HepG2 (cell line): ENCODE measurements at regions not wholly inside any gene's neighbourhood (a gene's known extent, or its start where the extent isn't known, plus 50 kb on each side); places are given as distances from the start of the nearest gene placed in this dataset.

ENCODE experiments used
- ATAC-seq: fragments of 200-7000 bp; cut with Tn5 transposase; 3 replicates; pipeline ENCODE4 v1.9.1; 2020; ENCODE audit warnings: mild to moderate bottlenecking, moderate library complexity
- BruUV-seq: library from RNA; stranded (reverse); fragments of 400-500 nt; replicated peaks from 2 replicates; lab custom pipeline; 2021; lab: Mats Ljungman, UMichigan
- CTCF ChIA-PET: fragments of 300-600 bp; formaldehyde crosslinking; extraction: SDS; loops from one replicate; lab custom pipeline; 2021; ENCODE audit warnings: low total read pairs, inconsistent platforms, low intra/inter-chr PET ratio; lab: Yijun Ruan, JAX
- POLR2A ChIA-PET: fragments of 350-600 bp; sonication (Branson Sonifier 250); formaldehyde crosslinking; loops from one replicate; lab custom pipeline; 2020; ENCODE audit warnings: antibody characterized with exemption, inconsistent platforms; lab: Yijun Ruan, JAX
- DNase-seq: peaks from one replicate; pipeline ENCODE4 v3.0.0-alpha.2; 2015; ENCODE audit warnings: low spot score
- FAIRE-seq: peaks from 3 replicates; lab custom pipeline; 2011; peaks lifted over from hg19 to GRCh38; lab: Jason Lieb, UNC
- H2AFZ ChIP-seq: one replicate; pipeline ENCODE4 v1.6.1; 2011; ENCODE audit warnings: low read length, inconsistent platforms
- H3K27ac ChIP-seq: fragments of 300-600 bp; 3 replicates; pipeline ENCODE4 v1.8.0; 2011; ENCODE audit warnings: mixed run types, mild to moderate bottlenecking, mixed read lengths, low read length, inconsistent platforms; ENCODE audit not compliant: insufficient read depth; ENCODE audit errors: extremely low read length
- H3K27me3 ChIP-seq, 2 experiments: fragments of 200-600 bp in 1 of 2; 2 replicates in 1 of 2; 3 replicates in 1 of 2; pipeline versions ENCODE4 v1.6.0 to v1.8.0; 2011; ENCODE audit warnings: low read length in 2 of 2, mild to moderate bottlenecking in 2 of 2, moderate library complexity in 2 of 2, inconsistent platforms in 1 of 2; ENCODE audit not compliant: insufficient read depth in 2 of 2, control insufficient read depth in 1 of 2
- H3K36me3 ChIP-seq, 2 experiments: fragments of 200-600 bp in 1 of 2; replicated peaks in 1 of 2; 2 replicates in 1 of 2; 3 replicates in 1 of 2; pipeline versions ENCODE4 v1.5.1 to v1.8.0; 2011; ENCODE audit warnings: low read length in 2 of 2, inconsistent platforms in 1 of 2; ENCODE audit not compliant: insufficient read depth in 2 of 2, control insufficient read depth in 1 of 2
- H3K4me1 ChIP-seq: 2 replicates; pipeline ENCODE4 v1.5.1; 2012; ENCODE audit warnings: low read length, inconsistent platforms; ENCODE audit not compliant: insufficient read depth
- H3K4me2 ChIP-seq: 2 replicates; pipeline ENCODE4 v1.6.0; 2011; ENCODE audit warnings: low read depth, low read length, inconsistent platforms
- H3K4me3 ChIP-seq, 3 experiments: fragments of 200-600 bp in 1 of 3; sonication (generic), shearing (Covaris generic) in 1 of 3; replicated peaks in 1 of 3; 2 replicates each; pipeline ENCODE4 v1.5.1; 2011 to 2016; ENCODE audit warnings: low read length in 3 of 3, inconsistent platforms in 2 of 3, low read depth in 2 of 3, mild to moderate bottlenecking in 2 of 3, control low read depth in 1 of 3, mixed read lengths in 1 of 3; ENCODE audit not compliant: insufficient read depth in 1 of 3
- H3K79me2 ChIP-seq: one replicate; pipeline ENCODE4 v1.6.1; 2011; ENCODE audit warnings: low read length, inconsistent platforms; ENCODE audit not compliant: insufficient read depth
- H3K9ac ChIP-seq: 2 replicates; pipeline ENCODE4 v1.6.0; 2011; ENCODE audit warnings: mild to moderate bottlenecking, low read depth, low read length, inconsistent platforms; ENCODE audit not compliant: insufficient read depth
- H3K9me3 ChIP-seq: 2 replicates; pipeline ENCODE4 v1.5.1; 2012; ENCODE audit warnings: mild to moderate bottlenecking, low read length
- H4K20me1 ChIP-seq: 2 replicates; pipeline ENCODE4 v1.6.0; 2011; ENCODE audit warnings: inconsistent platforms, mild to moderate bottlenecking, low read length, moderate library complexity; ENCODE audit not compliant: insufficient read depth
- ATF7 ChIP-seq, 2 experiments: fragments of 450-650 bp in 1 of 2; sonication (generic) in 1 of 2; formaldehyde crosslinking in 1 of 2; IDR thresholded peaks; 2 replicates each; pipeline versions ENCODE4 v1.4.0 to v1.6.1; 2016 to 2020; ENCODE audit warnings: antibody characterized with exemption in 1 of 2, mild to moderate bottlenecking in 1 of 2, missing genetic modification reagents in 1 of 2
- IRX3 ChIP-seq: sonication (generic); formaldehyde crosslinking; IDR thresholded peaks from 2 replicates; pipeline ENCODE4 v1.8.1; 2023; ENCODE audit warnings: mild to moderate bottlenecking, low read depth, missing genetic modification reagents, borderline replicate concordance
- NKX3-1 ChIP-seq: sonication (generic); formaldehyde crosslinking; IDR thresholded peaks from 2 replicates; pipeline ENCODE4 v1.5.0; 2020; ENCODE audit warnings: missing genetic modification reagents
- SRF ChIP-seq: IDR thresholded peaks from 2 replicates; pipeline ENCODE4 v1.6.1; 2011; ENCODE audit warnings: mild to moderate bottlenecking, low read depth, low read length, moderate library complexity
- TBP ChIP-seq: sonication (generic); formaldehyde crosslinking; IDR thresholded peaks from 2 replicates; pipeline ENCODE4 v1.5.0; 2020; ENCODE audit warnings: missing genetic modification reagents
- in situ Hi-C: cut with HindIII; loops from 2 replicates; pipeline ENCODE4 v1.10.0; 2017; ENCODE audit warnings: low pct_unique_long_range_greater_than_20kb; ENCODE audit not compliant: extremely low pct_ligation_motif_present
- intact Hi-C: fragments of 100-400 bp; cut with micrococcal nuclease; formaldehyde crosslinking; loops from one replicate; pipeline ENCODE4 v1.10.0; 2022; ENCODE audit not compliant: unreplicated experiment
- TF ChIP-seq, protein P1 (sequence below): sonication (generic); formaldehyde crosslinking; IDR thresholded peaks from 2 replicates; pipeline ENCODE4 v1.5.1; 2020; ENCODE audit warnings: mild to moderate bottlenecking, missing genetic modification reagents, moderate library complexity
- TF ChIP-seq, protein P2 (sequence below): sonication (generic); formaldehyde crosslinking; IDR thresholded peaks from 2 replicates; pipeline ENCODE4 v1.4.0; 2020; ENCODE audit warnings: missing genetic modification reagents

DNA sequence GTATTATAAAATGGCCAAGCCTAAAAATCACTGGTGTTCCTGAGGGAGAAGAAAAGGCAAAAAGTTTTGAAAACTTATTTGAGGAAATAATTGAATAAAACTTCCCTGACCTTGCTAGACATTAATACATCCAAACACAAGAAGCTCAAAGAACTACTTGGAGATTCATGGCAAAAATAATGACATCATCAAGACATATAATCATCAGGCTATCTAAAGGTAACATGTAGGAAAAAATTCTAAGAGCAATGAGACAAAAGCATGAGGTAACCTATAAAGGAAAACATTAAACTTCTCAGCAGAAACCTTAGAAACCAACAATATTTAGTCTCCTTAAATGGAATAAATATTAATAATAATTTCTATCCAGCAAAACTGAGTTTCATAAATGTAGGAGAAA, 887.6 kb downstream of the PCDH19 start:
- POLR2A ChIA-PET, result no interaction called here

DNA sequence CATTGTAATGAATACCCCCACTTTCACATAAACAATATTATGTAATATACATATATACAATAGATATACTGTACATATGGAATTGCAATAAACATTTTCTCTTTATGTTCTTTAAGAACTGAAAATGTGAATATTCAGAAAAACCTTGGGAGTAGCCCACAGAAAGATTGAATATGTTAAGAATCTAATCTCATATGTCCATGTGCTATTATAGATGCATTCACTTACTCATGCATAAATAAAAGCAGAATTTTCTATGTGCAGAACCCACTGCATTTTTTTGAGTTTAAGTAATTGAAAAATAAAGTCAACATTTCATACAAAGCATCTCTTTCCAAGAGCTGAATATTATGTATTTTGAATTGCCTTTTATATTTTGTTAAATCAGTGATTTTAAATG, 902.3 kb downstream of the PCDH19 start:
- FAIRE-seq, result no peak
- CTCF ChIA-PET, result no interaction called here

More for the DNA sequence above, 887.6 kb downstream of the PCDH19 start:
- Histone ChIP-seq H3K9ac (no peak overlapping the region), H3K4me3 (no peak overlapping the region), H3K4me1 (no peaks in the 10 kb centered on the region), H3K79me2 (no peaks in the 10 kb centered on the region), H3K27me3 (no peaks in the 10 kb centered on the region), H3K27ac (no peak overlapping the region), H3K9me3 (no peaks in the 10 kb centered on the region), H4K20me1 (no peaks in the 10 kb centered on the region), H2AFZ (no peak overlapping the region), H3K4me2 (no peak overlapping the region), H3K36me3 (no peaks in the 10 kb centered on the region)
- ATAC-seq (no peak), DNase-seq (no peak), FAIRE-seq (no peak)
- peak; percentile 82 for TF ChIP-seq ATF7 (IDR thresholded peaks at IDR 0.05)
- TF ChIP-seq ATF7 (CRISPR knock-in tag; IDR thresholded peaks at IDR 0.05), result no peak
- TF ChIP-seq SRF, result no peak
- no TSS peak for BruUV-seq
- intact Hi-C loops (no loop called here), in situ Hi-C loops (no loop called here)
- CTCF ChIA-PET, result no interaction called here

More for the DNA sequence above, 902.3 kb downstream of the PCDH19 start:
- DNase-seq, result no peak
- in situ Hi-C loops, result no loop called here
- Histone ChIP-seq H3K36me3 (no peaks in the 10 kb centered on the region), H3K9me3 (no peaks in the 10 kb centered on the region), H3K4me3 (no peak overlapping the region), H3K9ac (no peak overlapping the region), H3K79me2 (no peaks in the 10 kb centered on the region)
- intact Hi-C loops, result no loop called here
- ATAC-seq, result no peak
- TF ChIP-seq, protein P1, sequence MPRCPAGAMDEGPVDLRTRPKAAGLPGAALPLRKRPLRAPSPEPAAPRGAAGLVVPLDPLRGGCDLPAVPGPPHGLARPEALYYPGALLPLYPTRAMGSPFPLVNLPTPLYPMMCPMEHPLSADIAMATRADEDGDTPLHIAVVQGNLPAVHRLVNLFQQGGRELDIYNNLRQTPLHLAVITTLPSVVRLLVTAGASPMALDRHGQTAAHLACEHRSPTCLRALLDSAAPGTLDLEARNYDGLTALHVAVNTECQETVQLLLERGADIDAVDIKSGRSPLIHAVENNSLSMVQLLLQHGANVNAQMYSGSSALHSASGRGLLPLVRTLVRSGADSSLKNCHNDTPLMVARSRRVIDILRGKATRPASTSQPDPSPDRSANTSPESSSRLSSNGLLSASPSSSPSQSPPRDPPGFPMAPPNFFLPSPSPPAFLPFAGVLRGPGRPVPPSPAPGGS (CRISPR knock-in tag), result no peak
- TF ChIP-seq TBP (CRISPR knock-in tag) (no peak), IRX3 (no peak), NKX3-1 (CRISPR knock-in tag) (no peak)
- TF ChIP-seq, protein P2, sequence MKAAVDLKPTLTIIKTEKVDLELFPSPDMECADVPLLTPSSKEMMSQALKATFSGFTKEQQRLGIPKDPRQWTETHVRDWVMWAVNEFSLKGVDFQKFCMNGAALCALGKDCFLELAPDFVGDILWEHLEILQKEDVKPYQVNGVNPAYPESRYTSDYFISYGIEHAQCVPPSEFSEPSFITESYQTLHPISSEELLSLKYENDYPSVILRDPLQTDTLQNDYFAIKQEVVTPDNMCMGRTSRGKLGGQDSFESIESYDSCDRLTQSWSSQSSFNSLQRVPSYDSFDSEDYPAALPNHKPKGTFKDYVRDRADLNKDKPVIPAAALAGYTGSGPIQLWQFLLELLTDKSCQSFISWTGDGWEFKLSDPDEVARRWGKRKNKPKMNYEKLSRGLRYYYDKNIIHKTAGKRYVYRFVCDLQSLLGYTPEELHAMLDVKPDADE (CRISPR knock-in tag), result no peak
- TF ChIP-seq, all 625 proteins: peak for 0
- Histone ChIP-seq H3K27ac (no peak overlapping the region), H3K4me2 (no peak overlapping the region), H4K20me1 (no peaks in the 10 kb centered on the region), H2AFZ (no peak overlapping the region), H3K4me1 (no peaks in the 10 kb centered on the region), H3K27me3 (no peaks in the 10 kb centered on the region)
- no TSS peak for BruUV-seq
- POLR2A ChIA-PET, result no interaction called here
